Peyer's patch (tissue), 4 donors: ENCODE measurements at regions not wholly inside any gene's neighbourhood (a gene's known extent, or its start where the extent isn't known, plus 50 kb on each side); places are given as distances from the start of the nearest gene placed in this dataset.

Experiments
- CTCF ChIP-seq, 6 experiments: fragments of 450-650 bp in 4 of 6; fragments of 200-600 bp in 2 of 6; sonication (generic) in 1 of 6; IDR thresholded peaks; one replicate each; pipeline ENCODE4 v1.5.1; 2017 to 2019; ENCODE audit warnings: antibody characterized with exemption in 6 of 6, mild to moderate bottlenecking in 3 of 6, moderate library complexity in 1 of 6
- POLR2A ChIP-seq, 2 donors: fragments of 450-650 bp; IDR thresholded peaks; one replicate each; pipeline ENCODE4 v1.5.1; 2017; ENCODE audit warnings: antibody characterized with exemption in 2 of 2, mild to moderate bottlenecking in 2 of 2, moderate library complexity in 2 of 2

DNA sequence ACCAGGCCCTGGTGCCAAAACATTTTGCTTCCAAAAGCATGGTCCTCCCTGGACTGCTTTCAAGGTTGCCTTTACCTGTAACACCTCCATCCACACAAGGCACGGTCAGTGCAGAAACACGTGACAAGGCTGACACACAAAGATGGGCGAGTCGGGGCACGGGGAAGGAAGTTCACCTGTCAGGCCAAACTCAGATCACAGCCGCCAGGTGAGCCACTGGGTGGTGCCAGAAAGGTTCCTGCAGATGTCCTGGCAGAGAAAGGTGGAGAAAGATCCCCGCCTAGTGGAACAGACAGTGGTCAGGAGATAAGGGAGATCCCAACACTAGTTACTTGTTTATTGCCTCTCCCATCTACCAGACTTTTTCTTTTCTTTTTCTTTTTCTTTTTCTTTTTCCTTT is 155.3 kb downstream of the AIPL1 start:
- peak in 4 of 6 experiments; percentile 18 to 71 (median 71) for TF ChIP-seq CTCF (IDR thresholded peaks at IDR 0.05)
- TF ChIP-seq POLR2A (IDR thresholded peaks at IDR 0.05), result no peak
